K562 (cell line): ENCODE measurements at regions not wholly inside any gene's neighbourhood (a gene's known extent, or its start where the extent isn't known, plus 50 kb on each side); places are given as distances from the start of the nearest gene placed in this dataset.

ENCODE experiments used
- ATAC-seq: fragments of 200-7000 bp; cut with Tn5 transposase; 3 replicates; pipeline ENCODE4 v1.9.1; 2020; ENCODE audit warnings: moderate library complexity
- BruUV-seq: library from RNA; stranded (reverse); fragments of 400-500 nt; replicated peaks from 2 replicates; lab custom pipeline; 2021; lab: Mats Ljungman, UMichigan
- CTCF ChIA-PET: fragments of 300-600 bp; formaldehyde crosslinking; extraction: SDS; loops from one replicate; lab custom pipeline; 2021; ENCODE audit warnings: low intra/inter-chr PET ratio; lab: Yijun Ruan, JAX
- POLR2A ChIA-PET: fragments of 300-600, 350-650 bp; sonication (Branson Sonifier 250); formaldehyde crosslinking; extraction: SDS; loops from one replicate; lab custom pipeline; 2021; ENCODE audit warnings: antibody characterized with exemption, inconsistent platforms; lab: Yijun Ruan, JAX
- DNase-seq, 4 experiments: peaks; one replicate each; pipeline versions ENCODE4 v3.0.0 to v3.0.0-alpha.2; 2011 to 2018; ENCODE audit warnings: low spot score in 3 of 4, mixed read lengths in 3 of 4; ENCODE audit errors: extremely low read depth in 1 of 4
- FAIRE-seq: peaks from 2 replicates; lab custom pipeline; 2011; peaks lifted over from hg19 to GRCh38; lab: Jason Lieb, UNC
- H2AFZ ChIP-seq: 2 replicates; pipeline ENCODE4 v1.6.0; 2011; ENCODE audit warnings: low read depth, low read length, control low read depth, inconsistent platforms
- H3K27ac ChIP-seq: fragments of 200-600 bp; 3 replicates; pipeline ENCODE4 v1.8.0; 2011; ENCODE audit warnings: low read depth, mild to moderate bottlenecking, control low read depth, inconsistent platforms, low read length, moderate library complexity, mixed read lengths; ENCODE audit errors: extremely low read depth
- H3K27me3 ChIP-seq, 2 experiments: fragments of 300-600 bp in 1 of 2; 2 replicates in 1 of 2; 3 replicates in 1 of 2; pipeline versions ENCODE4 v1.6.0 to v1.8.0; 2011; ENCODE audit warnings: inconsistent platforms in 2 of 2, low read length in 2 of 2, mild to moderate bottlenecking in 1 of 2, mixed read lengths in 1 of 2, moderate library complexity in 1 of 2; ENCODE audit not compliant: control insufficient read depth in 2 of 2, insufficient read depth in 2 of 2
- H3K36me3 ChIP-seq: fragments of 300-600 bp; 3 replicates; pipeline ENCODE4 v1.8.0; 2011; ENCODE audit warnings: mild to moderate bottlenecking, low read length, inconsistent platforms; ENCODE audit not compliant: control insufficient read depth, insufficient read depth
- H3K4me1 ChIP-seq, 2 experiments: fragments of 200-600 bp in 1 of 2; replicated peaks in 1 of 2; 2 replicates in 1 of 2; 3 replicates in 1 of 2; pipeline versions ENCODE4 v1.5.1 to v1.8.0; 2011; ENCODE audit warnings: inconsistent platforms in 2 of 2, low read length in 2 of 2, mild to moderate bottlenecking in 1 of 2, mixed read lengths in 1 of 2, moderate library complexity in 1 of 2; ENCODE audit not compliant: control insufficient read depth in 2 of 2, insufficient read depth in 2 of 2
- H3K4me2 ChIP-seq: 2 replicates; pipeline ENCODE4 v1.6.1; 2011; ENCODE audit warnings: low read length, control low read depth, inconsistent platforms, mixed read lengths; ENCODE audit not compliant: insufficient read depth
- H3K4me3 ChIP-seq: fragments of 200-600 bp; sonication (generic), shearing (Covaris generic); 2 replicates; pipeline ENCODE4 v1.5.1; 2016; ENCODE audit warnings: control low read depth, inconsistent platforms
- H3K79me2 ChIP-seq: fragments of 200-600 bp; 3 replicates; pipeline ENCODE4 v1.8.0; 2011; ENCODE audit warnings: low read length, inconsistent platforms; ENCODE audit not compliant: control insufficient read depth, insufficient read depth
- H3K9ac ChIP-seq, 2 experiments: 2 replicates each; pipeline versions ENCODE4 v1.6.0 to v1.6.1; 2011; ENCODE audit warnings: low read depth in 2 of 2, low read length in 2 of 2, control low read depth in 1 of 2, inconsistent platforms in 1 of 2, mild to moderate bottlenecking in 1 of 2, mixed read lengths in 1 of 2; ENCODE audit not compliant: insufficient read depth in 1 of 2
- H3K9me1 ChIP-seq: one replicate; pipeline ENCODE4 v1.6.0; 2011; ENCODE audit warnings: inconsistent platforms, mild to moderate bottlenecking, low read length, moderate library complexity; ENCODE audit not compliant: control insufficient read depth, insufficient read depth
- H3K9me3 ChIP-seq: replicated peaks from 2 replicates; pipeline ENCODE4 v1.5.1; 2011; ENCODE audit warnings: low read depth, low read length, inconsistent platforms; ENCODE audit not compliant: control insufficient read depth, insufficient read depth
- H4K20me1 ChIP-seq: replicated peaks from 2 replicates; pipeline ENCODE4 v1.6.1; 2011; ENCODE audit warnings: low read length, inconsistent platforms, mixed read lengths; ENCODE audit not compliant: control insufficient read depth, insufficient read depth
- ARID3A ChIP-seq: IDR thresholded peaks from 2 replicates; pipeline ENCODE4 v1.6.1; 2012; ENCODE audit warnings: low read depth, low read length, improper control_type of control experiment, borderline replicate concordance
- ATF3 ChIP-seq, 2 experiments: fragments of 450-650 bp in 1 of 2; sonication (generic) in 1 of 2; formaldehyde crosslinking in 1 of 2; IDR thresholded peaks in 1 of 2; conservative IDR thresholded peaks in 1 of 2; 2 replicates each; pipeline versions ENCODE4 v1.6.1 to v1.8.1; 2016 to 2023; ENCODE audit warnings: mild to moderate bottlenecking in 2 of 2, moderate library complexity in 2 of 2, inconsistent platforms in 1 of 2, missing genetic modification reagents in 1 of 2
- CEBPZ ChIP-seq: fragments of 150-350 bp; IDR thresholded peaks from 2 replicates; pipeline ENCODE4 v1.6.1; 2014; ENCODE audit warnings: low read depth, mild to moderate bottlenecking, low read length, borderline replicate concordance
- FOXA1 ChIP-seq: fragments of 450-650 bp; IDR thresholded peaks from 2 replicates; pipeline ENCODE4 v1.6.1; 2016; ENCODE audit warnings: mild to moderate bottlenecking, borderline replicate concordance
- HBP1 ChIP-seq: fragments of 450-650 bp; formaldehyde crosslinking; IDR thresholded peaks from 2 replicates; pipeline ENCODE4 v1.4.0; 2022; ENCODE audit warnings: missing genetic modification characterization
- PHB ChIP-seq: fragments of 250-450 bp; sonication (Bioruptor Pico); IDR thresholded peaks from 2 replicates; pipeline ENCODE4 v1.5.0; 2021
- PREB ChIP-seq: sonication (generic); formaldehyde crosslinking; IDR thresholded peaks from 2 replicates; pipeline ENCODE4 v1.8.1; 2023; ENCODE audit warnings: mild to moderate bottlenecking, missing genetic modification reagents
- RFX1 ChIP-seq: fragments of 450-650 bp; IDR thresholded peaks from 2 replicates; pipeline ENCODE4 v1.6.1; 2016; ENCODE audit warnings: mild to moderate bottlenecking, moderate library complexity
- ZNF140 ChIP-seq: fragments of 250-450 bp; sonication (Bioruptor Pico); IDR thresholded peaks from 2 replicates; pipeline ENCODE4 v1.8.0; 2021; ENCODE audit warnings: moderate library complexity, mild to moderate bottlenecking, inconsistent platforms
- ZNF3 ChIP-seq: fragments of 250-450 bp; sonication (Bioruptor Pico); IDR thresholded peaks from 2 replicates; pipeline ENCODE4 v1.5.0; 2021; ENCODE audit warnings: mild to moderate bottlenecking, moderate library complexity
- ZNF740 ChIP-seq, 3 experiments: fragments of 200-800 bp in 1 of 3; sonication (Bioruptor generic) in 1 of 3; sonication (generic) in 1 of 3; formaldehyde crosslinking in 1 of 3; IDR thresholded peaks; 2 replicates each; pipeline versions ENCODE4 v1.6.1 to v1.8.0; 2016 to 2022; ENCODE audit warnings: mild to moderate bottlenecking in 2 of 3, missing compliant biosample characterization in 2 of 3, missing genetic modification characterization in 2 of 3, missing genetic modification reagents in 1 of 3
- WGBS: fragments of 100-300 bp; shearing (Covaris generic); methylation state at CpG from one replicate; pipeline ENCODE4 v1.1.6; 2016; ENCODE audit warnings: low coverage, mixed read lengths; ENCODE audit not compliant: insufficient coverage; ENCODE audit errors: missing lambda C conversion rate; 5-methylcytosine and 5-hydroxymethylcytosine counted together
- in situ Hi-C: fragments of 300-500 bp; cut with MboI; formaldehyde crosslinking; loops from 4 replicates; pipeline ENCODE4 v1.15.0; 2018; ENCODE audit warnings: inconsistent platforms, mixed read lengths
- intact Hi-C: fragments of 100-400 bp; cut with micrococcal nuclease; formaldehyde crosslinking; loops from 2 replicates; pipeline ENCODE4 v1.14.2; 2022

- no TSS peak for BruUV-seq
- no peak for FAIRE-seq
- in situ Hi-C loops = no loop called here
- no peak for TF ChIP-seq CEBPZ
- TF ChIP-seq HBP1 (CRISPR knock-in tag) = no peak
- no peak for TF ChIP-seq PREB (CRISPR knock-in tag)
- TF ChIP-seq ZNF740 (CRISPR knock-in tag; IDR thresholded peaks at IDR 0.05) = no peak
- TF ChIP-seq ZNF740 (tag; IDR thresholded peaks at IDR 0.05) = no peak
- no peak for TF ChIP-seq RFX1
- TF ChIP-seq ZNF3 = no peak
- TF ChIP-seq ATF3 (IDR thresholded peaks at IDR 0.05) = no peak
- no peak for TF ChIP-seq ATF3 (CRISPR knock-in tag; conservative IDR thresholded peaks at IDR 0.05)
- TF ChIP-seq ARID3A = no peak
- no peak for TF ChIP-seq PHB (CRISPR knock-in tag)
- TF ChIP-seq ZNF140 = no peak
- no peak for TF ChIP-seq FOXA1
These were observed 240.3 kb upstream of the CELF4 start for GRCh38 chr18:37805773-37806404.

More at GRCh38 chr18:37805773-37806404, 240.3 kb upstream of the CELF4 start:
- Histone ChIP-seq H3K27ac (no peak overlapping the region), H3K27me3 (no peaks in the 10 kb centered on the region), H3K4me2 (no peak overlapping the region), H4K20me1 (no peaks in the 10 kb centered on the region), H3K4me1 (no peaks in the 10 kb centered on the region), H2AFZ (no peak overlapping the region), H3K9ac (no peak overlapping the region), H3K36me3 (no peaks in the 10 kb centered on the region), H3K9me1 (no peaks in the 10 kb centered on the region), H3K9me3 (no peaks in the 10 kb centered on the region), H3K4me3 (no peak overlapping the region), H3K79me2 (no peaks in the 10 kb centered on the region)
- 0% methylated on average over 8 of the region's 8 CpGs for WGBS
- ChIA-PET CTCF (no interaction called here), POLR2A (no interaction called here)
- intact Hi-C loops = no loop called here
- DNase-seq (no peak), ATAC-seq (no peak)
